ENCODE measurements at regions not wholly inside any gene's neighbourhood (a gene's known extent, or its start where the extent isn't known, plus 50 kb on each side); places are given as distances from the start of the nearest gene placed in this dataset.

GRCh38 chr5:164356790-164357189 lies 851.4 kb downstream of the MAT2B start:
- H3K4me3 Mint-ChIP-seq, result no peak overlapping the region
- H3K4me1 Mint-ChIP-seq, result no peaks in the 10 kb centered on the region
- no peaks in the 10 kb centered on the region for H3K36me3 Mint-ChIP-seq
- ATAC-seq (no peak), DNase-seq (ENCODE audit: low spot score in 2 of 2) (no peak)
- H3K27ac Mint-ChIP-seq, result no peak overlapping the region
- H3K9me3 Mint-ChIP-seq, result no peaks in the 10 kb centered on the region

GRCh38 chr5:164357395-164358033 lies 852.1 kb downstream of the MAT2B start:
- Mint-ChIP-seq H3K4me1 (no peaks in the 10 kb centered on the region), H3K27ac (no peak overlapping the region), H3K36me3 (no peaks in the 10 kb centered on the region), H3K9me3 (no peaks in the 10 kb centered on the region), H3K4me3 (no peak overlapping the region)
- DNase-seq (ENCODE audit: low spot score in 2 of 2), result no peak
- ATAC-seq, result no peak

GRCh38 chr5:164358531-164359259 lies 853.3 kb downstream of the MAT2B start:
- Mint-ChIP-seq H3K4me1 (no peaks in the 10 kb centered on the region), H3K36me3 (no peaks in the 10 kb centered on the region), H3K4me3 (no peak overlapping the region), H3K9me3 (no peaks in the 10 kb centered on the region), H3K27ac (no peak overlapping the region)
- DNase-seq (ENCODE audit: low spot score in 2 of 2), result no peak
- ATAC-seq, result peak; percentile 19

GRCh38 chr5:164359260-164360255 lies 854.1 kb downstream of the MAT2B start:
- no peak overlapping the region for H3K27ac Mint-ChIP-seq
- DNase-seq (ENCODE audit: low spot score in 2 of 2) (no peak), ATAC-seq (no peak)
- H3K36me3 Mint-ChIP-seq, result no peaks in the 10 kb centered on the region
- no peaks in the 10 kb centered on the region for H3K4me1 Mint-ChIP-seq
- no peak overlapping the region for H3K4me3 Mint-ChIP-seq
- no peaks in the 10 kb centered on the region for H3K9me3 Mint-ChIP-seq

GRCh38 chr5:164360589-164360988 lies 855.2 kb downstream of the MAT2B start:
- no peaks in the 10 kb centered on the region for H3K4me1 Mint-ChIP-seq
- ATAC-seq (no peak), DNase-seq (ENCODE audit: low spot score in 2 of 2) (no peak)
- no peak overlapping the region for H3K4me3 Mint-ChIP-seq
- H3K9me3 Mint-ChIP-seq, result peaks cover 4% of the 10 kb centered on the region
- H3K36me3 Mint-ChIP-seq, result no peaks in the 10 kb centered on the region
- no peak overlapping the region for H3K27ac Mint-ChIP-seq

- no peaks in the 10 kb centered on the region for H3K36me3 Mint-ChIP-seq
- DNase-seq (ENCODE audit: low spot score in 2 of 2) (no peak), ATAC-seq (no peak)
- peaks cover 4% of the 10 kb centered on the region for H3K9me3 Mint-ChIP-seq
- H3K4me3 Mint-ChIP-seq, result no peak overlapping the region
- H3K27ac Mint-ChIP-seq, result no peak overlapping the region
- H3K4me1 Mint-ChIP-seq, result no peaks in the 10 kb centered on the region
Measured at GRCh38 chr5:164361986-164362385, 856.6 kb downstream of the MAT2B start.

GRCh38 chr5:164362835-164363234 lies 857.4 kb downstream of the MAT2B start:
- H3K4me1 Mint-ChIP-seq, result no peaks in the 10 kb centered on the region
- DNase-seq (ENCODE audit: low spot score in 2 of 2), result no peak
- H3K4me3 Mint-ChIP-seq, result no peak overlapping the region
- peaks cover 4% of the 10 kb centered on the region for H3K9me3 Mint-ChIP-seq
- ATAC-seq, result no peak
- no peaks in the 10 kb centered on the region for H3K36me3 Mint-ChIP-seq
- H3K27ac Mint-ChIP-seq, result no peak overlapping the region

- Mint-ChIP-seq H3K4me1 (no peaks in the 10 kb centered on the region), H3K9me3 (peaks cover 4% of the 10 kb centered on the region), H3K36me3 (no peaks in the 10 kb centered on the region), H3K27ac (no peak overlapping the region), H3K4me3 (no peak overlapping the region)
- ATAC-seq (no peak), DNase-seq (ENCODE audit: low spot score in 2 of 2) (no peak)
Measured at GRCh38 chr5:164364237-164365208, 859.1 kb downstream of the MAT2B start.

GRCh38 chr5:164370841-164371240 lies 865.4 kb downstream of the MAT2B start:
- no peaks in the 10 kb centered on the region for H3K4me1 Mint-ChIP-seq
- no peak overlapping the region for H3K4me3 Mint-ChIP-seq
- H3K9me3 Mint-ChIP-seq, result peaks cover 2% of the 10 kb centered on the region
- no peaks in the 10 kb centered on the region for H3K36me3 Mint-ChIP-seq
- ATAC-seq, result no peak
- DNase-seq (ENCODE audit: low spot score in 2 of 2), result no peak
- no peak overlapping the region for H3K27ac Mint-ChIP-seq

GRCh38 chr5:164372892-164373291 lies 867.5 kb downstream of the MAT2B start:
- H3K4me1 Mint-ChIP-seq, result no peaks in the 10 kb centered on the region
- H3K4me3 Mint-ChIP-seq, result no peak overlapping the region
- no peak overlapping the region for H3K27ac Mint-ChIP-seq
- H3K36me3 Mint-ChIP-seq, result no peaks in the 10 kb centered on the region
- no peak for ATAC-seq
- H3K9me3 Mint-ChIP-seq, result peaks cover 2% of the 10 kb centered on the region
- no peak for DNase-seq (ENCODE audit: low spot score in 2 of 2)

GRCh38 chr5:164373876-164374275 lies 868.5 kb downstream of the MAT2B start:
- no peak for ATAC-seq
- no peak overlapping the region for H3K27ac Mint-ChIP-seq
- no peaks in the 10 kb centered on the region for H3K36me3 Mint-ChIP-seq
- peaks cover 2% of the 10 kb centered on the region for H3K9me3 Mint-ChIP-seq
- H3K4me3 Mint-ChIP-seq, result no peak overlapping the region
- no peaks in the 10 kb centered on the region for H3K4me1 Mint-ChIP-seq
- DNase-seq (ENCODE audit: low spot score in 2 of 2), result no peak

GRCh38 chr5:164375051-164375450 lies 869.6 kb downstream of the MAT2B start:
- DNase-seq (ENCODE audit: low spot score in 2 of 2) (no peak), ATAC-seq (no peak)
- H3K9me3 Mint-ChIP-seq, result peaks cover 8% of the 10 kb centered on the region
- no peak overlapping the region for H3K4me3 Mint-ChIP-seq
- no peak overlapping the region for H3K27ac Mint-ChIP-seq
- no peaks in the 10 kb centered on the region for H3K36me3 Mint-ChIP-seq
- H3K4me1 Mint-ChIP-seq, result no peaks in the 10 kb centered on the region

- H3K27ac Mint-ChIP-seq, result no peak overlapping the region
- no peak for DNase-seq (ENCODE audit: low spot score in 2 of 2)
- ATAC-seq, result no peak
- peaks cover 6% of the 10 kb centered on the region for H3K9me3 Mint-ChIP-seq
- no peak overlapping the region for H3K4me3 Mint-ChIP-seq
- no peaks in the 10 kb centered on the region for H3K4me1 Mint-ChIP-seq
- no peaks in the 10 kb centered on the region for H3K36me3 Mint-ChIP-seq
Measured at GRCh38 chr5:164376843-164377242, 871.4 kb downstream of the MAT2B start.

- DNase-seq (ENCODE audit: low spot score in 2 of 2) (no peak), ATAC-seq (no peak)
- H3K4me1 Mint-ChIP-seq, result no peaks in the 10 kb centered on the region
- peaks cover 10% of the 10 kb centered on the region for H3K9me3 Mint-ChIP-seq
- no peak overlapping the region for H3K4me3 Mint-ChIP-seq
- no peak overlapping the region for H3K27ac Mint-ChIP-seq
- H3K36me3 Mint-ChIP-seq, result no peaks in the 10 kb centered on the region
Measured at GRCh38 chr5:164377746-164378145, 872.3 kb downstream of the MAT2B start.
